ENCODE measurements at regions not wholly inside any gene's neighbourhood (a gene's known extent, or its start where the extent isn't known, plus 50 kb on each side); places are given as distances from the start of the nearest gene placed in this dataset.
A peak's percentile ranks its signal among the peaks of the same experiment; 100 is the strongest.

- intact Hi-C loops (cut with DNase I) = no loop called here
- H3K27ac ChIP-seq = no peak overlapping the region
- TF ChIP-seq CTCF (IDR thresholded peaks at IDR 0.05) = no peak
- no peaks in the 10 kb centered on the region for H3K4me1 ChIP-seq
- H3K9me3 ChIP-seq = peaks cover 0 to 16% of the 10 kb centered on the region in 2 donors
- DNase-seq (peak in 1 of 4 donors; percentile 31), ATAC-seq (no peak)
- no peaks in the 10 kb centered on the region for H3K36me3 ChIP-seq
- H3K27me3 ChIP-seq = no peaks in the 10 kb centered on the region
- no peak overlapping the region for H3K4me3 ChIP-seq
These were observed 140.9 kb upstream of the UBL3 start for GRCh38 chr13:29991343-29991742.

- TF ChIP-seq CTCF (IDR thresholded peaks at IDR 0.05) = no peak
- no peak overlapping the region for H3K4me3 ChIP-seq
- no peak overlapping the region for H3K27ac ChIP-seq
- DNase-seq (no peak), ATAC-seq (no peak)
- no peaks in the 10 kb centered on the region for H3K36me3 ChIP-seq
- H3K4me1 ChIP-seq = no peaks in the 10 kb centered on the region
- H3K27me3 ChIP-seq = no peaks in the 10 kb centered on the region
- intact Hi-C loops (cut with DNase I) = no loop called here
- peaks cover 0 to 16% of the 10 kb centered on the region in 2 donors for H3K9me3 ChIP-seq
These were observed 136.9 kb upstream of the UBL3 start for GRCh38 chr13:29987340-29987739.

- no peak for TF ChIP-seq CTCF (IDR thresholded peaks at IDR 0.05)
- Histone ChIP-seq H3K4me1 (no peaks in the 10 kb centered on the region), H3K27ac (no peak overlapping the region), H3K27me3 (no peaks in the 10 kb centered on the region), H3K9me3 (no peaks in the 10 kb centered on the region), H3K36me3 (no peaks in the 10 kb centered on the region), H3K4me3 (no peak overlapping the region)
- no peak for DNase-seq
- ATAC-seq = no peak
- intact Hi-C loops (cut with DNase I) = no loop called here
These were observed 129.9 kb upstream of the UBL3 start for GRCh38 chr13:29980339-29980738.

GRCh38 chr13:29978211-29978610, 127.8 kb upstream of the UBL3 start:
- ATAC-seq = no peak
- no peak for DNase-seq

GRCh38 chr13:29977476-29978120, 127.2 kb upstream of the UBL3 start:
- DNase-seq = peak in 2 of 4 donors; percentile 63 to 75
- Histone ChIP-seq H3K4me3 (no peak overlapping the region), H3K27me3 (no peaks in the 10 kb centered on the region), H3K4me1 (no peaks in the 10 kb centered on the region), H3K27ac (no peak overlapping the region), H3K36me3 (no peaks in the 10 kb centered on the region), H3K9me3 (no peaks in the 10 kb centered on the region)
- ATAC-seq = no peak
- no peak for TF ChIP-seq CTCF (IDR thresholded peaks at IDR 0.05)
- intact Hi-C loops (cut with DNase I) = no loop called here

More at GRCh38 chr13:29978211-29978610, 127.8 kb upstream of the UBL3 start:
- intact Hi-C loops (cut with DNase I) = no loop called here
- Histone ChIP-seq H3K27ac (no peak overlapping the region), H3K4me3 (no peak overlapping the region), H3K4me1 (no peaks in the 10 kb centered on the region), H3K9me3 (no peaks in the 10 kb centered on the region), H3K36me3 (no peaks in the 10 kb centered on the region), H3K27me3 (no peaks in the 10 kb centered on the region)
- TF ChIP-seq CTCF (IDR thresholded peaks at IDR 0.05) = no peak

All from left lung (tissue), 4 donors.